ENCODE measurements at regions not wholly inside any gene's neighbourhood (a gene's known extent, or its start where the extent isn't known, plus 50 kb on each side); places are given as distances from the start of the nearest gene placed in this dataset.

GRCh38 chr4:20166544-20166943 is 85.2 kb upstream of the SLIT2 start:
- TF ChIP-seq EP300 (IDR thresholded peaks at IDR 0.05): no peak
- TF ChIP-seq CTCF (IDR thresholded peaks at IDR 0.05): no peak
- no peak for TF ChIP-seq POLR2A (IDR thresholded peaks at IDR 0.05)
- no peak for TF ChIP-seq POLR2AphosphoS5 (IDR thresholded peaks at IDR 0.05)

Data from sigmoid colon (tissue), 4 donors.